ENCODE measurements at regions not wholly inside any gene's neighbourhood (a gene's known extent, or its start where the extent isn't known, plus 50 kb on each side); places are given as distances from the start of the nearest gene placed in this dataset.

DNA sequence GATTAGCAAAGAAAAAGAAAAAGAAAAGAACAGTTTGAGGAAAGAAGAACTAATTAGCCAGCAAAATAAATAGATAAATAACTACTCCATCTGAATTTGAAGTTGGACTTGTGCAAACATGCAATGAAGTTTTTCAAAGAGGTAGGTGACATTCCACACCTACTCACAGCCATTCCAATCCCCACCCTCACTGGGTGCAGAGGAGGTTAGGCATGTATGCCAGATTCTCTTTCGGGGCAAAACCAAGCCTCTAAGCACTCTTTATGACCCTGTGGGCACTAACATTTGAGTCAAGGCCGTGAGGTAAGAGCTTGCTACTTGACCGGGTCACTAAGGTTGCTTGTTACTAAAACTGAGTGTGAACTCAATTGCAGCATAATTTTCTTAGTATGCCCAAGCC is 108.4 kb upstream of the SEMA3A start:
- no peak for ATAC-seq
- no peak for DNase-seq

DNA sequence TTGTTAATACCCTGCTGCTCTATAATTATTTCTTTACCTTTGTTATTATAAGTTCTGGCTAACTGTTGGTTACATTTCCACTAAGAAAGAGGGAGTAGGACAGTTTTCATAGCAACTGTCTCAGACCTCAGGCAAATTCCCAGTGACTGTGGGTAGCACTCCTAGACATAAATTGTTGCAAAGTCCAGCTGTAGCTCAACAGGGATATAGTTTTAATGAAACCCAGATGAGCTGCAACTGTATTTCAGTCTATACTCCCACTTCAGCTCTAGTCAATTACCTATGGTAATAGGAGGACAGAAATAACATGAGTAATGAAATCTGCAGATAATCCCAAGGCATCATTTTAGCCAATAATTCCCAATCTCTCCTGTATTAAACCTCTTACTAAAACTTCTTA is 103.0 kb upstream of the SEMA3A start:
- ATAC-seq: no peak
- DNase-seq: no peak

DNA sequence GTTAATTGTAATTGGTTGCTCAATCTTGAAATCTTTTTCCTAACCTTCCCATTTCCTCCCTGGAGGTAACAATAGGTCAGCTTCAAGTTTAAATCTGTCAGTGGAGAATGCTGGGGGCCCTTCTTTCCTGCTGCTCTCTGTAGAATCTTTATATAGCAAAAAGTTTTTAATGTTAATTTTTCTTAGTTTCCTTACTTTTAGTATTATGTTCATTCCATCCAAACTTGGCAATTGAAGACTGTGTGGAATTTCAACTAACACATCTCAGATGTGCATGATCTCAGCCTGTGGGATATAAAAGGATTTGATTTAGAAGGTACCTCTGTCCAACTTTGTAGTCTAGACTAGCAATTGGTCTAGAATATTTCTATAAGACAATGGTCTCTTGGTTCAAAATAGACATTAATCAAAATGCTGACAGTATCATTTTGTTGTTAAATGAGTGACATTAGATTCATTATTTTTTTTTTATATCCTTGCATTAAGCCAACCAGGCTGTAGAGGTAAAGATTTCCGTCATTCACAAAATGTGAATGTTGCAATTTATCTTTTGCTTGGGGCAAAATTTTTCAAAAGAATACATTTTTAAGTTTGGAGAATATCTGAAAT is 100.4 kb upstream of the SEMA3A start:
- DNase-seq: no peak
- ATAC-seq: no peak

DNA sequence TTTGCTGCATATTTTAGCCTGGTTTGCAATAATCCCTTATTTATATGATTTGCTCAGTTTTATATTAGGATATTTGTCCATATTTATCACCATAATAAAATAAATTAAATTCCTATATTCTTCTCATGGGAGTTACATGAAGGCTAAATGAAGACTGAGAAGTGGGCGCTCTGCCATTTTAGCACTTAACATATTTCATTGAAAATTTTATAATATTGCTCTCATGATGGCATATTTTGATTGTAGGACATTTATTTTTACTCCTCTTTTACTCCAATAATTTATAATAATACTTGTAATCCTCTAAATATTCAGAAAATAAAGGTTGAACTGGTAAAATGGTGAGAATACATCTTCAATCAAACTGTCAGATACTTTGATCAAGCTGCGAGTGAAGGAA is 99.8 kb upstream of the SEMA3A start:
- DNase-seq (no peak), ATAC-seq (no peak)

DNA sequence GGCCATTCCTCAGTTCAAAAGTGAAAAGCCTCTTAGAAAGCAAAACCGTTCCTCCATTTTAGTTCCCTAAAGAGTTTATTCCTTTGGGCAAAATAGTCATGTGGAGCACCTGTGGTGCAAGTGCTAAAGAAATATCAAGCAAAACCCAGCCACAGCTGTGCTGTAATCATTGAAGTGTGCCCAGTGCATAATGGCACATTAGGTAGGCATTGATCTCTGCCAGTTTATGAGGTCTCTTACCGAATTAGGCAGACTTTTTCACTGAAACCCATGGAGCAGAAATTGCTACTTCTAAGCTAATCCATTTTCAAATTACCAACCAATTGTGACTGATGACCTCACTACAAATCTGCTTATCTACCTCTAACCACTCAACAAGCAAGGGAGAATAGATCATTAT is 97.2 kb upstream of the SEMA3A start:
- ATAC-seq (no peak), DNase-seq (no peak)

- no peak for ATAC-seq
- no peak for DNase-seq
These were observed 89.2 kb upstream of the SEMA3A start for GRCh38 chr7:84283798-84284197.

DNA sequence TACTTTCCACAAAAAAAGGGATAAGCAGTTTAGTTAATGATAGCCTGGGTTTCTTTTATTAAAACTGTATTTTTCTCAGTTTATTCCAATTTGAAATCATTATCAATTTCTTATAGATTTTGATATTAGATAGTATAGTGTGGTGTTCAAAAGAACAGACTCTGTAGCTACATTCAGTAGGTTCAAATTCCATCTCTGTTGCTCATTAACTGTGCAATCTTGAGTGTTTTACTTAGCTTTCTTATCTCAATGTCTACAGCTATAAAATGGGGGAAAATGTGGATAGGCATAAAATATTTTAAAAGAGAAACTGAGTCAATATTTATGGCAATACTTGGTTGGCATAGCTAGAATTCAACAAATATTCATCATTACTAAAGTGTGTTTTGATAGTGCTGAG is 86.9 kb upstream of the SEMA3A start:
- no peak for ATAC-seq
- no peak for DNase-seq

GRCh38 chr7:84277628-84278224 is 83.1 kb upstream of the SEMA3A start:
- no peak for ATAC-seq
- DNase-seq: no peak

- ATAC-seq (no peak), DNase-seq (no peak)
These were observed 79.5 kb upstream of the SEMA3A start for GRCh38 chr7:84274029-84274638.

- DNase-seq (no peak), ATAC-seq (no peak)
These were observed 77.0 kb upstream of the SEMA3A start for GRCh38 chr7:84271543-84271942.

DNA sequence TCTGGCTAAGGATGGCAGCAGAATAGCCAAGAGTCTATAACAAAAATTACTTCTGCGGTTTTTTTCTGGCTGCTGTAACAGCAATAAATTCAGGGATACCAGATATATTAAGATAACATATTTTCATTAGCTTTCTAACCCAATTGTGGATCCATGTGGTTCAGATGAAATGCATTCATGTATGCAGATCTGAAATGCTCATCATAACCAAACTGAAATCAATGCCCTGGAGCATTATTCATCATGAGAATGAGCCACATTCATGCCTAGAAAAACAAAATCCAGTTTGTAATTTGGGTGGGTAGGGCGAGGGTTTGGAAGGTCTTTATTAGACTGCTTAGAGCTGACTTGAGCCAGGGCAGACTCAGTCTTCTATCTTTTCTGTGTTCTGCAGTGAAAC is 69.8 kb upstream of the SEMA3A start:
- ATAC-seq: no peak

GRCh38 chr7:84263106-84263505 is 68.5 kb upstream of the SEMA3A start:
- ATAC-seq (no peak), DNase-seq (no peak)

More for the DNA sequence above, 69.8 kb upstream of the SEMA3A start:
- DNase-seq: no peak

DNA sequence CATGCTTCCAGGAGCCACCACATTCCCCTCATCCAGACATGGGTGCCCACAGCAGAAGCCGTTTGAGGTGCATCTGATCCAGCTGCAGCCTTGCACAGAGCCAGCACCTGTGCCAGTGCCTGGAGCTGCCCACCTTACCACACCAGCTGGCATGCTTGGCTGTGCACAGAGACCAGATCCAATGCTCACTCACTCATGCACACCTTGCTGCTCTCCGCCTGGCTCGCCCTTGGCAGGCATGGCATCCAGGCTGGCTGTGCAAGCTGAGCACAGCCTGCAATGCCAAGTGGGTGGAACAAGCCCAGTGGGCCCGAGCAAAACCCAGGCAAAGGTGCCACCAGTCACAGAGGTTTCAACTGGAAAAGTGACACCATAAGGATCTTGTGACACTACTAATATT is 66.9 kb upstream of the SEMA3A start:
- ATAC-seq: no peak
- DNase-seq: no peak

DNA sequence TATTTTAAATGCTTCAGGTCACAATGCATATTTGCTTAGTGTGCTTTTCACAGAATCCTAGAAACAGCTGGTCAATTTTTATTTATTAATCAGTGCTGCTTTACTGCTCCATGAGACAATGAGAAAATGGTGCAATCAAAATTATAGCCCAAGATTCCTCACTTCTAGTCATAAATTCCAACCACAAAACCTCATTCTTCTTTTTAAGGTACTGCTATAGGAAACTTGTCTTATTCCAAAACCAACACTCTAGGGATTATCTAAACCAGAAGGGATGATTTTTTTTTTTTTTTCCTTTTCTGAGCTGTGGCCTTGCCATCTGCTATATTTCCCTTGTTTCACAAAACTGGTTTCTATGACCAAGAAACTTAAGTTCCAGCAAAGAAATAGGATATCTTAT is 64.0 kb upstream of the SEMA3A start:
- DNase-seq: no peak
- ATAC-seq: no peak

DNA sequence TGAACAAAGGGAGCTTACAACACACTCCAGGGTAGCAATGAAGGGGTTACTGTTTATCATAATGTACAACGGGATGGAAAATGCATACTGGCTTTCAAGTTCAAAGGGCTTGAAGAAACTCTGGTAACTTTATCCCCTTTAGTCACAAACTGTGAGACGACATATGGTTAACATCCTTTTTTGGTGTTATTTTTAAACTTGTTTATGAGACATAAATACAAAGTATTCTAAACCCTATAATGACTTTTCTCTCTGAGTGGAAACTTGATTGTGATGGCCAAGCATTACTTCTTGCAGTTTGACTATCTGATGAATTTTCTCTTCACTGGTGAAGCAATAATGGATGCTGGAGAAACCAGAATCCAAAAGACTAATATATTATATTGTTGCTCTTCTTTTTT is 62.0 kb upstream of the SEMA3A start:
- ATAC-seq: no peak

GRCh38 chr7:84251277-84251781 is 56.7 kb upstream of the SEMA3A start:
- ATAC-seq: no peak
- DNase-seq: no peak

More for the DNA sequence above, 62.0 kb upstream of the SEMA3A start:
- no peak for DNase-seq

DNA sequence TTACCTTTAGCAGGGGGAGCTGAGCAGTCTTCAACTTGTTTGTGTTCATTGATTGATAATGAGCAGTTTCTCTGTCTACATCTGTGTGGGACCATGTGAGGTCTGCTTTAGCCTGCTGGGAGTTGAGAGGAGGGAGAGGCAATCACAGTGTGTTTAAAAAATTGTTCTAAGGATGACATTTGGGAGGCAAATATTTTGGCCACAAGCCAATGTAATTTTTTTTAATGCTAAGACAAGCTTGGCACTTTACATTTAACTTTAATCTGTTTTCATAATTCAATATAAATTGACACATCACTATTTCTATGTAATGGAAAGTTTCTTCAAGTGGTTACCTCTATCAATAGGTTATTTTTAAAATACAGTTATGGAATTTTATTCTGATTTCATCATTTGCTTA is 55.9 kb upstream of the SEMA3A start:
- no peak for DNase-seq
- ATAC-seq: no peak

GRCh38 chr7:84249656-84250055 is 55.1 kb upstream of the SEMA3A start:
- DNase-seq: no peak
- no peak for ATAC-seq

DNA sequence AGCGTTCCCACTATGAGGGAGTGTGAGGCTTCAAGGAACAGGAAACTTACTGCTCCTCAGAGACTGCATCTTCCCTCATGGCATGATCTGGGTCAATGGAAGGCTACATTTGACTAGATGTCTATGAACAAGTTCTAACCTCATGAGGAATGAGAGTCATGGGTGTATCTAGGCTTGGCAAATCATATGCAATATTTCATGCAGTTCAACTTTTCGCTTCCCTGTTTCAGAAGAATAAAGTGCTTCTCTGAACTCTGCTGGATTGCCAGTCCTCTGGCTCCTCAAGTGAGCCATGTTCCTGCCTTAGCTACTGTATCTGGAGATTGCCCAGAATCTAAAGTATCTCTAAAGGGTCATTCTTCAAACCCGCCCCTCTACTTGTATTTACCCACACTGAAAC is 54.3 kb upstream of the SEMA3A start:
- ATAC-seq (no peak), DNase-seq (no peak)

- DNase-seq (no peak), ATAC-seq (no peak)
These were observed 53.7 kb upstream of the SEMA3A start for GRCh38 chr7:84248267-84248666.

DNA sequence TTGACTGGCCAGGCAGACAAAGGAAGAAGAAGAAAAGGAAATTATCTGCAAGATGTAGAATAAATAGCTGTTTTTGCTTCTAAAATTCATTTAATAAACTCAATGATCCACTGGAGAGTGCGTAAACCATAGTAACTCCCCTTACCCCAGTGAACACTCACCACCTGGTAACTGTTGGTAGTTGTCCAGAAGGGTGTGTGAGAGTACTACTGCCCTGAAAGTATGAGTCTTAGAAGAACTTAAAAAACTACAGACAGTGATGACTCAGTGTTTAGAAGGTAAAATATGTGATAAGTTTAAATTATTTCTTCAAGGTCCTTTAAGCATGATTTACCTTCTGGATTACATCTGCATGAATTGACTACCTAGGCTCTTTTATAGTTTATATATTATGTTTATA is 53.0 kb upstream of the SEMA3A start:
- ATAC-seq (no peak), DNase-seq (no peak)

- ATAC-seq (no peak), DNase-seq (no peak)
These were observed 51.2 kb upstream of the SEMA3A start for GRCh38 chr7:84245835-84246234.

Data from stimulated activated naive CD8-positive, alpha-beta T cell treated with anti-CD3 and anti-CD28 coated beads, Interleukin-15, Interleukin-2, amounts not matched to agents 100 U/mL and 50 U/mL, for 24 hours (primary cell).